ENCODE measurements at regions not wholly inside any gene's neighbourhood (a gene's known extent, or its start where the extent isn't known, plus 50 kb on each side); places are given as distances from the start of the nearest gene placed in this dataset.

GRCh38 chr6:1244278-1244677, 67.6 kb upstream of the FOXQ1 start:
- Mint-ChIP-seq H3K4me1 (no peaks in the 10 kb centered on the region), H3K9me3 (peaks cover 6% of the 10 kb centered on the region), H3K36me3 (ENCODE audit: low read depth) (no peaks in the 10 kb centered on the region), H3K4me3 (no peak overlapping the region), H3K27me3 (ENCODE audit: low read depth) (peaks cover 21% of the 10 kb centered on the region), H3K27ac (no peak overlapping the region)
- TF ChIP-seq CTCF (IDR thresholded peaks at IDR 0.05; ENCODE audit: unreplicated experiment in 3 of 3) = no peak

GRCh38 chr6:1242446-1242845, 69.5 kb upstream of the FOXQ1 start:
- H3K9me3 Mint-ChIP-seq = no peaks in the 10 kb centered on the region
- H3K27ac Mint-ChIP-seq = no peak overlapping the region
- TF ChIP-seq CTCF (IDR thresholded peaks at IDR 0.05; ENCODE audit: unreplicated experiment in 3 of 3) = no peak
- no peak overlapping the region for H3K4me3 Mint-ChIP-seq
- no peaks in the 10 kb centered on the region for H3K4me1 Mint-ChIP-seq
- no peaks in the 10 kb centered on the region for H3K36me3 Mint-ChIP-seq (ENCODE audit: low read depth)
- H3K27me3 Mint-ChIP-seq (ENCODE audit: low read depth) = peaks cover 37% of the 10 kb centered on the region

- H3K9me3 Mint-ChIP-seq = no peaks in the 10 kb centered on the region
- H3K4me1 Mint-ChIP-seq = no peaks in the 10 kb centered on the region
- H3K27me3 Mint-ChIP-seq (ENCODE audit: low read depth) = peaks cover 37% of the 10 kb centered on the region
- no peaks in the 10 kb centered on the region for H3K36me3 Mint-ChIP-seq (ENCODE audit: low read depth)
- no peak overlapping the region for H3K27ac Mint-ChIP-seq
- no peak overlapping the region for H3K4me3 Mint-ChIP-seq
- TF ChIP-seq CTCF (IDR thresholded peaks at IDR 0.05; ENCODE audit: unreplicated experiment in 3 of 3) = no peak
Measured at GRCh38 chr6:1242021-1242420, 69.9 kb upstream of the FOXQ1 start.

- peaks cover 37% of the 10 kb centered on the region for H3K27me3 Mint-ChIP-seq (ENCODE audit: low read depth)
- TF ChIP-seq CTCF (IDR thresholded peaks at IDR 0.05; ENCODE audit: unreplicated experiment in 3 of 3) = no peak
Measured at GRCh38 chr6:1240766-1241318, 71.1 kb upstream of the FOXQ1 start.

GRCh38 chr6:1239805-1240204, 72.1 kb upstream of the FOXQ1 start:
- Mint-ChIP-seq H3K27me3 (ENCODE audit: low read depth) (peaks cover 37% of the 10 kb centered on the region), H3K27ac (no peak overlapping the region), H3K9me3 (no peaks in the 10 kb centered on the region), H3K4me3 (no peak overlapping the region), H3K36me3 (ENCODE audit: low read depth) (no peaks in the 10 kb centered on the region), H3K4me1 (no peaks in the 10 kb centered on the region)
- no peak for TF ChIP-seq CTCF (IDR thresholded peaks at IDR 0.05; ENCODE audit: unreplicated experiment in 3 of 3)

More at GRCh38 chr6:1240766-1241318, 71.1 kb upstream of the FOXQ1 start:
- no peaks in the 10 kb centered on the region for H3K9me3 Mint-ChIP-seq
- no peak overlapping the region for H3K27ac Mint-ChIP-seq
- no peaks in the 10 kb centered on the region for H3K36me3 Mint-ChIP-seq (ENCODE audit: low read depth)
- no peak overlapping the region for H3K4me3 Mint-ChIP-seq
- H3K4me1 Mint-ChIP-seq = no peaks in the 10 kb centered on the region

- no peaks in the 10 kb centered on the region for H3K36me3 Mint-ChIP-seq (ENCODE audit: low read depth)
- no peak overlapping the region for H3K4me3 Mint-ChIP-seq
- H3K4me1 Mint-ChIP-seq = no peaks in the 10 kb centered on the region
- TF ChIP-seq CTCF (IDR thresholded peaks at IDR 0.05; ENCODE audit: unreplicated experiment in 3 of 3) = no peak
- peaks cover 36% of the 10 kb centered on the region for H3K27me3 Mint-ChIP-seq (ENCODE audit: low read depth)
- no peak overlapping the region for H3K27ac Mint-ChIP-seq
- H3K9me3 Mint-ChIP-seq = no peaks in the 10 kb centered on the region
Measured at GRCh38 chr6:1238040-1238439, 73.9 kb upstream of the FOXQ1 start.

All from nephron (organoid).